ENCODE measurements at regions not wholly inside any gene's neighbourhood (a gene's known extent, or its start where the extent isn't known, plus 50 kb on each side); places are given as distances from the start of the nearest gene placed in this dataset.
"Not testable (repeated sequence)": the region's sequence is repeated elsewhere in the genome, so short reads cannot be mapped to it uniquely, and the experiment has no call there.

DNA sequence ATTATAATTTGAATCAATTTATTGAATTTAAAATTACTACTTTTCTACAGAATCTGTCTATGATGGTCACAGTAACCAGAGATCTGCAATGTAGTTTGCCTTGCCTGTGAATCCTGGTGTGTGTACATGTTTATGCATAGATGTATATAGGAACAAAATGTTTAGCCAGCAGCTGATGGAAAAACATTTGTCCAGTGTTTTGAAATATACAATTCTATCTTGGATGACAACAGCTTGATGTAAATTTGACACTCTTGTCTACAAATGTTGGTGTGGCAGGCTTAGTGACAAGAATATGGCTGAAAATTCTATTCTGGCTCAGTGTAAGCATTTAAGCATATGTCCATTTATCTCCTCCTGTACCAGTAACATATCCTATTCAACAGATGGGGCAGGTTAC, 229.4 kb downstream of the RCHY1 start:
- TF ChIP-seq, protein P1, sequence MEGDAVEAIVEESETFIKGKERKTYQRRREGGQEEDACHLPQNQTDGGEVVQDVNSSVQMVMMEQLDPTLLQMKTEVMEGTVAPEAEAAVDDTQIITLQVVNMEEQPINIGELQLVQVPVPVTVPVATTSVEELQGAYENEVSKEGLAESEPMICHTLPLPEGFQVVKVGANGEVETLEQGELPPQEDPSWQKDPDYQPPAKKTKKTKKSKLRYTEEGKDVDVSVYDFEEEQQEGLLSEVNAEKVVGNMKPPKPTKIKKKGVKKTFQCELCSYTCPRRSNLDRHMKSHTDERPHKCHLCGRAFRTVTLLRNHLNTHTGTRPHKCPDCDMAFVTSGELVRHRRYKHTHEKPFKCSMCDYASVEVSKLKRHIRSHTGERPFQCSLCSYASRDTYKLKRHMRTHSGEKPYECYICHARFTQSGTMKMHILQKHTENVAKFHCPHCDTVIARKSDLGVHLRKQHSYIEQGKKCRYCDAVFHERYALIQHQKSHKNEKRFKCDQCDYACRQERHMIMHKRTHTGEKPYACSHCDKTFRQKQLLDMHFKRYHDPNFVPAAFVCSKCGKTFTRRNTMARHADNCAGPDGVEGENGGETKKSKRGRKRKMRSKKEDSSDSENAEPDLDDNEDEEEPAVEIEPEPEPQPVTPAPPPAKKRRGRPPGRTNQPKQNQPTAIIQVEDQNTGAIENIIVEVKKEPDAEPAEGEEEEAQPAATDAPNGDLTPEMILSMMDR (IDR thresholded peaks at IDR 0.05) = no peak
- Histone ChIP-seq H3K9me3 (no peaks in the 10 kb centered on the region), H3K27ac (no peak overlapping the region), H3K36me3 (ENCODE audit: insufficient read depth in 1 of 2, low read depth in 1 of 2) (no peaks in the 10 kb centered on the region), H3K4me1 (no peaks in the 10 kb centered on the region), H3K27me3 (ENCODE audit: insufficient read depth in 3 of 3, low read length in 2 of 3) (no peaks in the 10 kb centered on the region), H3K4me3 (no peak overlapping the region)
- intact Hi-C loops (cut with DNase I) = no loop called here
- DNase-seq = no peak
- no peak for ATAC-seq

DNA sequence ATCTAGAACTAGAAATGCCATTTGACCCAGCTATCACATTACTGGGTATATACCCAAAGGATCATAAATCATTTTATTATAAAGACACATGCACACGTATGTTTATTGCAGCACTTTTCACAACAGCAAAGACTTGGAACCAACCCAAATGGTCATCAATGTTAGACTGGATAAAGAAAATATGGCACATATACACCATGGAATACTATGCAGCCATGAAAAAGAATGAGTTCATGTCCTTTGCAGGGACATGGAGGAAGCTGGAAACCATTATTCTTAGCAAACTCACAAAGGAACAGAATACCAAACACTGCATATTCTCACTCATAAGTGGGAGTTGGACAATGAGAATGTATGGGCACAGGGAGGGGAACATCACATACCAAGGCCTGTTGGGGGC, 233.7 kb downstream of the RCHY1 start:
- intact Hi-C loops (cut with DNase I); H3K9me3 ChIP-seq; H3K27me3 ChIP-seq (ENCODE audit: insufficient read depth in 3 of 3, low read length in 2 of 3); H3K27ac ChIP-seq; H3K4me3 ChIP-seq; DNase-seq; H3K36me3 ChIP-seq (ENCODE audit: insufficient read depth in 1 of 2, low read depth in 1 of 2); H3K4me1 ChIP-seq; ATAC-seq: not testable (repeated sequence)
- 68 to 79% (median 70%) methylated on average over 1 of the region's 1 CpG for WGBS, 3 donors

DNA sequence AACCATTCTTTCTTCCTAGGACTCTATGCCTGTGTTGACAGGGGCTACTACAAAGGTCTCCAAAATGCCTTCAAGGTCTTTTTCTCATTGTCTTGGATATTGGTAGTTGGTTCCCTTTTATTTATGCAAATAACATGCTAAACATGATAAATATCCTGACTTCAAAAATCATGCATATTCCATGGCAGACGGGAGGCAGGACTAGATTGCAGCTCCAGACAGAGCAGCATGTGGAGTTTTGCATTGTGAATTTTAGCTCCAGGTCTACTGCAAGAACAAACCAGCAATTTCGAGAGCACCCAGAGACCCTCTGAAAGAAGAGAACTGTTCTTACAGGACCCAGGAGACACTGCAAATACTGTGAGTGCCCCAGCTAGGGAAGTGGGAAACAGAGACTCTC, 254.9 kb downstream of the RCHY1 start:
- Histone ChIP-seq H3K27me3 (ENCODE audit: insufficient read depth in 3 of 3, low read length in 2 of 3) (no peaks in the 10 kb centered on the region), H3K9me3 (no peaks in the 10 kb centered on the region), H3K27ac (no peak overlapping the region), H3K4me3 (no peak overlapping the region), H3K36me3 (ENCODE audit: insufficient read depth in 1 of 2, low read depth in 1 of 2) (no peaks in the 10 kb centered on the region), H3K4me1 (no peaks in the 10 kb centered on the region)
- TF ChIP-seq, protein P1 (IDR thresholded peaks at IDR 0.05) = no peak
- DNase-seq (no peak), ATAC-seq (no peak)
- intact Hi-C loops (cut with DNase I) = no loop called here
- 65 to 96% (median 83%) methylated on average over 2 of the region's 2 CpGs for WGBS, 3 donors

DNA sequence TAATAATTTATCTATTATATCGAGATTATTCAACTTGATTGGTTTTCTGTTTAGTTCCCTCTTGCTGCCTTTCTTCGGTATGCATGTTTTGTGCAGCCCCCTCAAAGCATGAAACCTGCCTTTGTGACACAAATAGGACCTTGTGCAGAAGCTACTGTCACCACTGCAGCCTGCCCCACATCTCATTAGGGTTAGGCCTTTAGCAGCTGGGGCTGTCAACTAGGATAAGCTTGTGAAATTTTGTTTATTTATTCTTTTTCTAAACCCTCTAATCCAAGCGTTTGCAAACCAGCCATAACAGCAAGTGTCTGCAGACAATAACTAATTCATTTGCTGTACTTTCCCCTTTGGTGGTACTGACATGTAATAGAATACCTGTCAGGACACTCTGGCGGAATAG, 258.9 kb downstream of the RCHY1 start:
- intact Hi-C loops (cut with DNase I) = no loop called here
- H3K27me3 ChIP-seq (ENCODE audit: insufficient read depth in 3 of 3, low read length in 2 of 3) = no peaks in the 10 kb centered on the region
- H3K27ac ChIP-seq = no peak overlapping the region
- TF ChIP-seq, protein P1 (IDR thresholded peaks at IDR 0.05) = no peak
- no peaks in the 10 kb centered on the region for H3K36me3 ChIP-seq (ENCODE audit: insufficient read depth in 1 of 2, low read depth in 1 of 2)
- no peaks in the 10 kb centered on the region for H3K9me3 ChIP-seq
- 36 to 53% (median 39%) methylated on average over 4 of the region's 4 CpGs for WGBS, 3 donors
- DNase-seq = no peak
- H3K4me1 ChIP-seq = no peaks in the 10 kb centered on the region
- H3K4me3 ChIP-seq = no peak overlapping the region
- ATAC-seq = no peak

DNA sequence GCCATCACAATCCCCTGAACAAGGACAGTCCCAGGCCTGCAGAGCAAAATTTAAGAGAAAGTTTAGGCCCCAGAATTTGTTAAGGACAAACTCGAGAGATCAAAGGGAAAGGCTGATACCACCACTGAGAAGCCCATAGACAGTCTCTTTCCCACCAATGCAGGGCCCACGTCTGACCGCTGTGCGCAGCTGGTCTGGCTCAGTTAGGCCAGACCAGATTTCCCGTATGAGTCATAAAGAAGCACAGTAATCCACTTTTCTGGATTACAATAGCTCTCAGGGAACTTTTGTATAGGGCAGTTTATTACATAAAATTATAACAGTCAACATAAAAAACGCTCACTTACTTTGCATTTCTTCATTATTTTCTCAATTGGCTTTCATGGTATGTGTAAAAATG, 259.5 kb downstream of the RCHY1 start:
- Histone ChIP-seq H3K4me1 (no peaks in the 10 kb centered on the region), H3K27me3 (ENCODE audit: insufficient read depth in 3 of 3, low read length in 2 of 3) (no peaks in the 10 kb centered on the region), H3K9me3 (no peaks in the 10 kb centered on the region), H3K36me3 (ENCODE audit: insufficient read depth in 1 of 2, low read depth in 1 of 2) (no peaks in the 10 kb centered on the region), H3K4me3 (no peak overlapping the region), H3K27ac (no peak overlapping the region)
- 30 to 50% (median 42%) methylated on average over 6 of the region's 6 CpGs for WGBS, 3 donors
- DNase-seq (no peak), ATAC-seq (no peak)
- intact Hi-C loops (cut with DNase I) = no loop called here
- TF ChIP-seq, protein P1 (IDR thresholded peaks at IDR 0.05) = no peak

DNA sequence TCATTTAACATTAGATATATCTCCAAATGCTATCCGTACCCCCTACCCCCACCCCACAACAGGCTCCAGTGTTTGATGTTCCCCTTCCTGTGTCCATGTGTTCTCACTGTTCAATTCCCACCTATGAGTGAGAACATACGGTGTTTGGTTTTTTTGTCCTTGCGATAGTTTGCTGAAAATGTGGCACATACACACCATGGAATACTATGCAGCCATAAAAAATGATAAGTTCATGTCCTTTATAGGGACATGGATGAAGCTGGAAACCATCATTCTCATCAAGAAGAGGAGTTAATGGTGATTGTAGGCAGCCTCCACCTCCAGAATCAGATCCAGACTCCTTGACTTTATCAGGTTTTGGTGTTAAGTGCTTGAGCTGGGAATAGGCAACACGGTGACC, 261.1 kb downstream of the RCHY1 start:
- H3K4me1 ChIP-seq; DNase-seq; H3K27me3 ChIP-seq (ENCODE audit: insufficient read depth in 3 of 3, low read length in 2 of 3); H3K36me3 ChIP-seq (ENCODE audit: insufficient read depth in 1 of 2, low read depth in 1 of 2); H3K9me3 ChIP-seq; ATAC-seq; H3K4me3 ChIP-seq; H3K27ac ChIP-seq; intact Hi-C loops (cut with DNase I): not testable (repeated sequence)
- WGBS, 3 donors = 73 to 99% (median 74%) methylated on average over 3 to 4 of the region's 4 CpGs

All from psoas muscle (tissue), 7 donors.